K562 (cell line): ENCODE measurements at regions not wholly inside any gene's neighbourhood (a gene's known extent, or its start where the extent isn't known, plus 50 kb on each side); places are given as distances from the start of the nearest gene placed in this dataset.
A peak's percentile ranks its signal among the peaks of the same experiment; 100 is the strongest.

Experiments
- ATAC-seq: fragments of 200-7000 bp; cut with Tn5 transposase; 3 replicates; pipeline ENCODE4 v1.9.1; 2020; ENCODE audit warnings: moderate library complexity
- BruUV-seq: library from RNA; stranded (reverse); fragments of 400-500 nt; replicated peaks from 2 replicates; lab custom pipeline; 2021; lab: Mats Ljungman, UMichigan
- CTCF ChIA-PET: fragments of 300-600 bp; formaldehyde crosslinking; extraction: SDS; loops from one replicate; lab custom pipeline; 2021; ENCODE audit warnings: low intra/inter-chr PET ratio; lab: Yijun Ruan, JAX
- POLR2A ChIA-PET: fragments of 300-600, 350-650 bp; sonication (Branson Sonifier 250); formaldehyde crosslinking; extraction: SDS; loops from one replicate; lab custom pipeline; 2021; ENCODE audit warnings: antibody characterized with exemption, inconsistent platforms; lab: Yijun Ruan, JAX
- DNase-seq, 4 experiments: peaks; one replicate each; pipeline versions ENCODE4 v3.0.0 to v3.0.0-alpha.2; 2011 to 2018; ENCODE audit warnings: low spot score in 3 of 4, mixed read lengths in 3 of 4; ENCODE audit errors: extremely low read depth in 1 of 4
- FAIRE-seq: peaks from 2 replicates; lab custom pipeline; 2011; peaks lifted over from hg19 to GRCh38; lab: Jason Lieb, UNC
- H2AFZ ChIP-seq: 2 replicates; pipeline ENCODE4 v1.6.0; 2011; ENCODE audit warnings: low read depth, low read length, control low read depth, inconsistent platforms
- H3K27ac ChIP-seq: fragments of 200-600 bp; 3 replicates; pipeline ENCODE4 v1.8.0; 2011; ENCODE audit warnings: low read depth, mild to moderate bottlenecking, control low read depth, inconsistent platforms, low read length, moderate library complexity, mixed read lengths; ENCODE audit errors: extremely low read depth
- H3K27me3 ChIP-seq, 2 experiments: fragments of 300-600 bp in 1 of 2; 2 replicates in 1 of 2; 3 replicates in 1 of 2; pipeline versions ENCODE4 v1.6.0 to v1.8.0; 2011; ENCODE audit warnings: inconsistent platforms in 2 of 2, low read length in 2 of 2, mild to moderate bottlenecking in 1 of 2, mixed read lengths in 1 of 2, moderate library complexity in 1 of 2; ENCODE audit not compliant: control insufficient read depth in 2 of 2, insufficient read depth in 2 of 2
- H3K36me3 ChIP-seq: fragments of 300-600 bp; 3 replicates; pipeline ENCODE4 v1.8.0; 2011; ENCODE audit warnings: mild to moderate bottlenecking, low read length, inconsistent platforms; ENCODE audit not compliant: control insufficient read depth, insufficient read depth
- H3K4me1 ChIP-seq, 2 experiments: fragments of 200-600 bp in 1 of 2; replicated peaks in 1 of 2; 2 replicates in 1 of 2; 3 replicates in 1 of 2; pipeline versions ENCODE4 v1.5.1 to v1.8.0; 2011; ENCODE audit warnings: inconsistent platforms in 2 of 2, low read length in 2 of 2, mild to moderate bottlenecking in 1 of 2, mixed read lengths in 1 of 2, moderate library complexity in 1 of 2; ENCODE audit not compliant: control insufficient read depth in 2 of 2, insufficient read depth in 2 of 2
- H3K4me2 ChIP-seq: 2 replicates; pipeline ENCODE4 v1.6.1; 2011; ENCODE audit warnings: low read length, control low read depth, inconsistent platforms, mixed read lengths; ENCODE audit not compliant: insufficient read depth
- H3K4me3 ChIP-seq: fragments of 200-600 bp; sonication (generic), shearing (Covaris generic); 2 replicates; pipeline ENCODE4 v1.5.1; 2016; ENCODE audit warnings: control low read depth, inconsistent platforms
- H3K79me2 ChIP-seq: fragments of 200-600 bp; 3 replicates; pipeline ENCODE4 v1.8.0; 2011; ENCODE audit warnings: low read length, inconsistent platforms; ENCODE audit not compliant: control insufficient read depth, insufficient read depth
- H3K9ac ChIP-seq, 2 experiments: 2 replicates each; pipeline versions ENCODE4 v1.6.0 to v1.6.1; 2011; ENCODE audit warnings: low read depth in 2 of 2, low read length in 2 of 2, control low read depth in 1 of 2, inconsistent platforms in 1 of 2, mild to moderate bottlenecking in 1 of 2, mixed read lengths in 1 of 2; ENCODE audit not compliant: insufficient read depth in 1 of 2
- H3K9me1 ChIP-seq: one replicate; pipeline ENCODE4 v1.6.0; 2011; ENCODE audit warnings: inconsistent platforms, mild to moderate bottlenecking, low read length, moderate library complexity; ENCODE audit not compliant: control insufficient read depth, insufficient read depth
- H3K9me3 ChIP-seq: replicated peaks from 2 replicates; pipeline ENCODE4 v1.5.1; 2011; ENCODE audit warnings: low read depth, low read length, inconsistent platforms; ENCODE audit not compliant: control insufficient read depth, insufficient read depth
- H4K20me1 ChIP-seq: replicated peaks from 2 replicates; pipeline ENCODE4 v1.6.1; 2011; ENCODE audit warnings: low read length, inconsistent platforms, mixed read lengths; ENCODE audit not compliant: control insufficient read depth, insufficient read depth
- FOSL1 ChIP-seq: fragments of 200-800 bp; sonication (Bioruptor generic); conservative IDR thresholded peaks from 2 replicates; pipeline ENCODE4 v1.6.1; 2016; ENCODE audit warnings: missing genetic modification characterization, missing compliant biosample characterization
- RAD21 ChIP-seq, 2 experiments: fragments of 250-450 bp in 1 of 2; fragments of 450-650 bp in 1 of 2; sonication (Bioruptor Pico) in 1 of 2; formaldehyde crosslinking in 1 of 2; IDR thresholded peaks in 1 of 2; conservative IDR thresholded peaks in 1 of 2; 2 replicates each; pipeline versions ENCODE4 v1.4.0 to v1.8.0; 2020 to 2022; ENCODE audit warnings: mild to moderate bottlenecking in 2 of 2, moderate library complexity in 1 of 2
- TGIF2 ChIP-seq: sonication (generic); formaldehyde crosslinking; IDR thresholded peaks from 2 replicates; pipeline ENCODE4 v1.8.1; 2022; ENCODE audit warnings: mild to moderate bottlenecking, missing genetic modification reagents, moderate library complexity
- TSC22D4 ChIP-seq: fragments of 450-650 bp; IDR thresholded peaks from 2 replicates; pipeline ENCODE4 v1.6.1; 2016; ENCODE audit warnings: missing genetic modification characterization, missing biosample characterization, control low read depth
- WGBS: fragments of 100-300 bp; shearing (Covaris generic); methylation state at CpG from one replicate; pipeline ENCODE4 v1.1.6; 2016; ENCODE audit warnings: low coverage, mixed read lengths; ENCODE audit not compliant: insufficient coverage; ENCODE audit errors: missing lambda C conversion rate; 5-methylcytosine and 5-hydroxymethylcytosine counted together
- in situ Hi-C: fragments of 300-500 bp; cut with MboI; formaldehyde crosslinking; loops from 4 replicates; pipeline ENCODE4 v1.15.0; 2018; ENCODE audit warnings: inconsistent platforms, mixed read lengths
- intact Hi-C: fragments of 100-400 bp; cut with micrococcal nuclease; formaldehyde crosslinking; loops from 2 replicates; pipeline ENCODE4 v1.14.2; 2022
- TF ChIP-seq, protein P1 (sequence below): sonication (generic); IDR thresholded peaks from 2 replicates; pipeline ENCODE4 v1.6.1; 2016

DNA sequence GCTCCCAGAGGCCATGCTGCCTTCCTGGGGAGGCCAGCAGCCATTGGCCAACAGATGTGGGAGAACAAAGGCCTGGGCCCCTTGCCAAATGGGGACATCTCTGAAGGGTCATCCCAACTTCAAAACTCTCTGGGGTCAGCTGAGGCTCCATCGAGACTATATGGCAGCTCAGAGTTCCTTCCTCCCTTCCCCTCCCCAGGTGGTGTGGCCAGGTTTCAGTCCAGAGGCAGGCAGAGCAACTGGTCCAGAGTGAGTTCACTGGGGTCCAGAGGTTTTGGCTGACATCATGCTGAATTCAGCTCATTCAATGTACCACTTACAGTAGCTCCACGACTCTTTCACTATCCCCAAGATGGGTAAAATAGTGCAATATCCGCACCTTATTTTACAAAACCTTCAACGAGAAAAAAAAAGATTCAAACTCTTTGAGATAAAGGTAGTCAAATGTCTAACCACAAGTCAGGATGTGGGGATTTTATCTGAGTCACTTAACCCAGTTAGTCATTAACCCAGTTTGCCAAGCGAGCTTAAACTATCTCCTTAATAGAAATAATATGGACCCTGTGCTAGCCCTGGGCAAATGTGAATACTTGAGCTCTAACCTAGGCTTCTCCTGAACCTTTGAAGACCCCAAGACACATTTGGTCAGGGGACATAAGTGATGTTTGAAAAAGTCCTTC is 108.4 kb upstream of the PLEKHG1 start:
- ATAC-seq: no peak
- in situ Hi-C loops: no loop called here
- no peak for TF ChIP-seq TGIF2 (CRISPR knock-in tag)
- peak; percentile 41 for TF ChIP-seq FOSL1
- no peak for TF ChIP-seq RAD21 (CRISPR knock-in tag; conservative IDR thresholded peaks at IDR 0.05 in 1 of 2, IDR thresholded peaks at IDR 0.05 in 1 of 2)
- no peak for TF ChIP-seq TSC22D4 (tag)
- TF ChIP-seq, protein P1, sequence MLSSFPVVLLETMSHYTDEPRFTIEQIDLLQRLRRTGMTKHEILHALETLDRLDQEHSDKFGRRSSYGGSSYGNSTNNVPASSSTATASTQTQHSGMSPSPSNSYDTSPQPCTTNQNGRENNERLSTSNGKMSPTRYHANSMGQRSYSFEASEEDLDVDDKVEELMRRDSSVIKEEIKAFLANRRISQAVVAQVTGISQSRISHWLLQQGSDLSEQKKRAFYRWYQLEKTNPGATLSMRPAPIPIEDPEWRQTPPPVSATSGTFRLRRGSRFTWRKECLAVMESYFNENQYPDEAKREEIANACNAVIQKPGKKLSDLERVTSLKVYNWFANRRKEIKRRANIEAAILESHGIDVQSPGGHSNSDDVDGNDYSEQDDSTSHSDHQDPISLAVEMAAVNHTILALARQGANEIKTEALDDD: peak; percentile 68
- TF ChIP-seq, all 486 proteins: peak for 2
- no peak for DNase-seq
- intact Hi-C loops: no loop called here
- Histone ChIP-seq H4K20me1 (no peaks in the 10 kb centered on the region), H3K36me3 (no peaks in the 10 kb centered on the region), H3K9me1 (no peaks in the 10 kb centered on the region), H3K9ac (no peak overlapping the region), H3K4me1 (no peaks in the 10 kb centered on the region), H2AFZ (no peak overlapping the region), H3K4me2 (no peak overlapping the region), H3K4me3 (no peak overlapping the region), H3K9me3 (no peaks in the 10 kb centered on the region), H3K79me2 (no peaks in the 10 kb centered on the region), H3K27ac (no peak overlapping the region), H3K27me3 (peaks cover 9 to 29% of the 10 kb centered on the region in 2 experiments)
- ChIA-PET CTCF (no interaction called here), POLR2A (interaction anchor here (1.0 kb wide), 1 partner anchor 46 kb away, joined by 3 read pairs; no protein-coding TSS in a partner anchor)
- BruUV-seq: no TSS peak
- WGBS: 0% methylated on average over 5 of the region's 5 CpGs
- no peak for FAIRE-seq
